ENCODE measurements at regions not wholly inside any gene's neighbourhood (a gene's known extent, or its start where the extent isn't known, plus 50 kb on each side); places are given as distances from the start of the nearest gene placed in this dataset.

- H3K9me3 ChIP-seq (ENCODE audit: control insufficient read depth, low read length) = no peaks in the 10 kb centered on the region
- H3K27me3 ChIP-seq (replicated peaks; ENCODE audit: control insufficient read depth, insufficient read depth, low read length, poor library complexity, severe bottlenecking) = no peaks in the 10 kb centered on the region
- no peaks in the 10 kb centered on the region for H3K36me3 ChIP-seq (ENCODE audit: control insufficient read depth, insufficient read depth, low read length)
- no peak overlapping the region for H3K4me3 ChIP-seq (ENCODE audit: insufficient read depth, low read depth, low read length, poor library complexity, severe bottlenecking)
- no peak for DNase-seq
- no peaks in the 10 kb centered on the region for H3K4me1 ChIP-seq (ENCODE audit: control insufficient read depth, insufficient read depth, low read length, poor library complexity, severe bottlenecking)
- no peak overlapping the region for H3K27ac ChIP-seq (ENCODE audit: insufficient read depth, low read length, poor library complexity, severe bottlenecking)
Measured at GRCh38 chr1:29631361-29631760, 395.0 kb downstream of the PTPRU start.

GRCh38 chr1:29630756-29631155 lies 394.4 kb downstream of the PTPRU start:
- no peak overlapping the region for H3K4me3 ChIP-seq (ENCODE audit: insufficient read depth, low read depth, low read length, poor library complexity, severe bottlenecking)
- H3K36me3 ChIP-seq (ENCODE audit: control insufficient read depth, insufficient read depth, low read length) = no peaks in the 10 kb centered on the region
- DNase-seq = no peak

GRCh38 chr1:29629814-29630516 lies 393.6 kb downstream of the PTPRU start:
- DNase-seq = no peak
- no peaks in the 10 kb centered on the region for H3K4me1 ChIP-seq (ENCODE audit: control insufficient read depth, insufficient read depth, low read length, poor library complexity, severe bottlenecking)
- no peak overlapping the region for H3K27ac ChIP-seq (ENCODE audit: insufficient read depth, low read length, poor library complexity, severe bottlenecking)
- no peak overlapping the region for H3K4me3 ChIP-seq (ENCODE audit: insufficient read depth, low read depth, low read length, poor library complexity, severe bottlenecking)
- no peaks in the 10 kb centered on the region for H3K27me3 ChIP-seq (replicated peaks; ENCODE audit: control insufficient read depth, insufficient read depth, low read length, poor library complexity, severe bottlenecking)
- no peaks in the 10 kb centered on the region for H3K9me3 ChIP-seq (ENCODE audit: control insufficient read depth, low read length)
- H3K36me3 ChIP-seq (ENCODE audit: control insufficient read depth, insufficient read depth, low read length) = no peaks in the 10 kb centered on the region

More at GRCh38 chr1:29630756-29631155, 394.4 kb downstream of the PTPRU start:
- Histone ChIP-seq H3K9me3 (ENCODE audit: control insufficient read depth, low read length) (no peaks in the 10 kb centered on the region), H3K4me1 (ENCODE audit: control insufficient read depth, insufficient read depth, low read length, poor library complexity, severe bottlenecking) (no peaks in the 10 kb centered on the region), H3K27me3 (replicated peaks; ENCODE audit: control insufficient read depth, insufficient read depth, low read length, poor library complexity, severe bottlenecking) (no peaks in the 10 kb centered on the region), H3K27ac (ENCODE audit: insufficient read depth, low read length, poor library complexity, severe bottlenecking) (no peak overlapping the region)

- Histone ChIP-seq H3K4me3 (ENCODE audit: insufficient read depth, low read depth, low read length, poor library complexity, severe bottlenecking) (no peak overlapping the region), H3K4me1 (ENCODE audit: control insufficient read depth, insufficient read depth, low read length, poor library complexity, severe bottlenecking) (no peaks in the 10 kb centered on the region), H3K27me3 (replicated peaks; ENCODE audit: control insufficient read depth, insufficient read depth, low read length, poor library complexity, severe bottlenecking) (no peaks in the 10 kb centered on the region), H3K36me3 (ENCODE audit: control insufficient read depth, insufficient read depth, low read length) (no peaks in the 10 kb centered on the region), H3K9me3 (ENCODE audit: control insufficient read depth, low read length) (no peaks in the 10 kb centered on the region), H3K27ac (ENCODE audit: insufficient read depth, low read length, poor library complexity, severe bottlenecking) (no peak overlapping the region)
- DNase-seq = no peak
Measured at GRCh38 chr1:29629401-29629800, 393.1 kb downstream of the PTPRU start.

- H3K4me3 ChIP-seq (ENCODE audit: insufficient read depth, low read depth, low read length, poor library complexity, severe bottlenecking) = no peak overlapping the region
- no peaks in the 10 kb centered on the region for H3K36me3 ChIP-seq (ENCODE audit: control insufficient read depth, insufficient read depth, low read length)
- no peaks in the 10 kb centered on the region for H3K27me3 ChIP-seq (replicated peaks; ENCODE audit: control insufficient read depth, insufficient read depth, low read length, poor library complexity, severe bottlenecking)
- no peak overlapping the region for H3K27ac ChIP-seq (ENCODE audit: insufficient read depth, low read length, poor library complexity, severe bottlenecking)
- no peaks in the 10 kb centered on the region for H3K9me3 ChIP-seq (ENCODE audit: control insufficient read depth, low read length)
- H3K4me1 ChIP-seq (ENCODE audit: control insufficient read depth, insufficient read depth, low read length, poor library complexity, severe bottlenecking) = no peaks in the 10 kb centered on the region
- no peak for DNase-seq
Measured at GRCh38 chr1:29628190-29628589, 391.9 kb downstream of the PTPRU start.

- H3K4me3 ChIP-seq (ENCODE audit: insufficient read depth, low read depth, low read length, poor library complexity, severe bottlenecking) = no peak overlapping the region
- no peak overlapping the region for H3K27ac ChIP-seq (ENCODE audit: insufficient read depth, low read length, poor library complexity, severe bottlenecking)
- H3K9me3 ChIP-seq (ENCODE audit: control insufficient read depth, low read length) = no peaks in the 10 kb centered on the region
- H3K27me3 ChIP-seq (replicated peaks; ENCODE audit: control insufficient read depth, insufficient read depth, low read length, poor library complexity, severe bottlenecking) = no peaks in the 10 kb centered on the region
- no peak for DNase-seq
- H3K36me3 ChIP-seq (ENCODE audit: control insufficient read depth, insufficient read depth, low read length) = no peaks in the 10 kb centered on the region
- no peaks in the 10 kb centered on the region for H3K4me1 ChIP-seq (ENCODE audit: control insufficient read depth, insufficient read depth, low read length, poor library complexity, severe bottlenecking)
Measured at GRCh38 chr1:29626726-29627125, 390.4 kb downstream of the PTPRU start.

GRCh38 chr1:29626066-29626465 lies 389.7 kb downstream of the PTPRU start:
- DNase-seq = no peak
- Histone ChIP-seq H3K4me1 (ENCODE audit: control insufficient read depth, insufficient read depth, low read length, poor library complexity, severe bottlenecking) (no peaks in the 10 kb centered on the region), H3K4me3 (ENCODE audit: insufficient read depth, low read depth, low read length, poor library complexity, severe bottlenecking) (no peak overlapping the region), H3K9me3 (ENCODE audit: control insufficient read depth, low read length) (no peaks in the 10 kb centered on the region), H3K27ac (ENCODE audit: insufficient read depth, low read length, poor library complexity, severe bottlenecking) (no peak overlapping the region), H3K36me3 (ENCODE audit: control insufficient read depth, insufficient read depth, low read length) (no peaks in the 10 kb centered on the region), H3K27me3 (replicated peaks; ENCODE audit: control insufficient read depth, insufficient read depth, low read length, poor library complexity, severe bottlenecking) (no peaks in the 10 kb centered on the region)

GRCh38 chr1:29625084-29625420 lies 388.7 kb downstream of the PTPRU start:
- Histone ChIP-seq H3K4me3 (ENCODE audit: insufficient read depth, low read depth, low read length, poor library complexity, severe bottlenecking) (no peak overlapping the region), H3K36me3 (ENCODE audit: control insufficient read depth, insufficient read depth, low read length) (no peaks in the 10 kb centered on the region), H3K27ac (ENCODE audit: insufficient read depth, low read length, poor library complexity, severe bottlenecking) (no peak overlapping the region), H3K4me1 (ENCODE audit: control insufficient read depth, insufficient read depth, low read length, poor library complexity, severe bottlenecking) (no peaks in the 10 kb centered on the region), H3K27me3 (replicated peaks; ENCODE audit: control insufficient read depth, insufficient read depth, low read length, poor library complexity, severe bottlenecking) (no peaks in the 10 kb centered on the region), H3K9me3 (ENCODE audit: control insufficient read depth, low read length) (no peaks in the 10 kb centered on the region)
- DNase-seq = no peak

GRCh38 chr1:29624320-29625083 lies 388.2 kb downstream of the PTPRU start:
- H3K27ac ChIP-seq (ENCODE audit: insufficient read depth, low read length, poor library complexity, severe bottlenecking) = no peak overlapping the region
- no peaks in the 10 kb centered on the region for H3K4me1 ChIP-seq (ENCODE audit: control insufficient read depth, insufficient read depth, low read length, poor library complexity, severe bottlenecking)
- H3K4me3 ChIP-seq (ENCODE audit: insufficient read depth, low read depth, low read length, poor library complexity, severe bottlenecking) = no peak overlapping the region
- DNase-seq = no peak
- H3K9me3 ChIP-seq (ENCODE audit: control insufficient read depth, low read length) = no peaks in the 10 kb centered on the region
- no peaks in the 10 kb centered on the region for H3K27me3 ChIP-seq (replicated peaks; ENCODE audit: control insufficient read depth, insufficient read depth, low read length, poor library complexity, severe bottlenecking)
- no peaks in the 10 kb centered on the region for H3K36me3 ChIP-seq (ENCODE audit: control insufficient read depth, insufficient read depth, low read length)

- Histone ChIP-seq H3K4me1 (ENCODE audit: control insufficient read depth, insufficient read depth, low read length, poor library complexity, severe bottlenecking) (no peaks in the 10 kb centered on the region), H3K27me3 (replicated peaks; ENCODE audit: control insufficient read depth, insufficient read depth, low read length, poor library complexity, severe bottlenecking) (no peaks in the 10 kb centered on the region), H3K27ac (ENCODE audit: insufficient read depth, low read length, poor library complexity, severe bottlenecking) (no peak overlapping the region), H3K4me3 (ENCODE audit: insufficient read depth, low read depth, low read length, poor library complexity, severe bottlenecking) (no peak overlapping the region), H3K36me3 (ENCODE audit: control insufficient read depth, insufficient read depth, low read length) (no peaks in the 10 kb centered on the region), H3K9me3 (ENCODE audit: control insufficient read depth, low read length) (no peaks in the 10 kb centered on the region)
- no peak for DNase-seq
Measured at GRCh38 chr1:29623501-29623900, 387.2 kb downstream of the PTPRU start.
